Body of pancreas (tissue), 4 donors: ENCODE measurements at regions not wholly inside any gene's neighbourhood (a gene's known extent, or its start where the extent isn't known, plus 50 kb on each side); places are given as distances from the start of the nearest gene placed in this dataset.
"Not testable (repeated sequence)": the region's sequence is repeated elsewhere in the genome, so short reads cannot be mapped to it uniquely, and the experiment has no call there.

ENCODE experiments used
- ATAC-seq: fragments of 150-250 bp; one replicate; pipeline ENCODE4 v1.9.1; 2016
- DNase-seq, 4 donors: peaks; one replicate each; pipeline ENCODE4 v3.0.0-alpha.2; 2019
- H3K27ac ChIP-seq, 4 donors: fragments of 200-600 bp; sonication (generic); 1 replicate in 3 of 4; 2 replicates in 1 of 4; pipeline versions ENCODE4 v1.5.1 to v1.6.1; 2016 to 2019; ENCODE audit warnings: mild to moderate bottlenecking in 1 of 4, mixed read lengths in 1 of 4, moderate library complexity in 1 of 4
- H3K27me3 ChIP-seq, 2 donors: fragments of 200-600 bp; sonication (generic); one replicate each; pipeline ENCODE4 v1.6.0; 2016; ENCODE audit warnings: mild to moderate bottlenecking in 1 of 2
- H3K36me3 ChIP-seq, 2 donors: fragments of 200-600 bp; sonication (generic); replicated peaks in 1 of 2; 2 replicates each; pipeline ENCODE4 v1.5.1; 2016; ENCODE audit warnings: low read depth in 2 of 2; ENCODE audit not compliant: insufficient read depth in 1 of 2
- H3K4me1 ChIP-seq: fragments of 200-600 bp; sonication (generic); one replicate; pipeline ENCODE4 v1.6.0; 2016
- H3K4me3 ChIP-seq, 2 donors: fragments of 200-600 bp; sonication (generic); 1 replicate in 1 of 2; 2 replicates in 1 of 2; pipeline ENCODE4 v1.5.1; 2016 to 2019
- H3K9me3 ChIP-seq, 3 donors: fragments of 200-600 bp; sonication (generic); 1 replicate in 2 of 3; 2 replicates in 1 of 3; pipeline ENCODE4 v1.5.1; 2016
- POLR2A ChIP-seq, 3 donors: fragments of 450-650 bp; IDR thresholded peaks; one replicate each; pipeline ENCODE4 v1.6.1; 2016; ENCODE audit warnings: antibody characterized with exemption in 3 of 3, mild to moderate bottlenecking in 2 of 3
- WGBS, 2 donors: methylation state at CpG; one replicate each; pipeline ENCODE4 v1.1.5; 2017; 5-methylcytosine and 5-hydroxymethylcytosine counted together
- intact Hi-C: fragments of 100-400 bp; cut with DNase I; formaldehyde crosslinking; loops from one replicate; pipeline ENCODE4 v1.15.1; 2023
- TF ChIP-seq, protein P1 (sequence below), 7 experiments: fragments of 450-650 bp in 4 of 7; fragments of 200-600 bp in 3 of 7; sonication (generic) in 3 of 7; IDR thresholded peaks; one replicate each; pipeline ENCODE4 v1.5.1; 2016 to 2019; ENCODE audit warnings: antibody characterized with exemption in 7 of 7

DNA sequence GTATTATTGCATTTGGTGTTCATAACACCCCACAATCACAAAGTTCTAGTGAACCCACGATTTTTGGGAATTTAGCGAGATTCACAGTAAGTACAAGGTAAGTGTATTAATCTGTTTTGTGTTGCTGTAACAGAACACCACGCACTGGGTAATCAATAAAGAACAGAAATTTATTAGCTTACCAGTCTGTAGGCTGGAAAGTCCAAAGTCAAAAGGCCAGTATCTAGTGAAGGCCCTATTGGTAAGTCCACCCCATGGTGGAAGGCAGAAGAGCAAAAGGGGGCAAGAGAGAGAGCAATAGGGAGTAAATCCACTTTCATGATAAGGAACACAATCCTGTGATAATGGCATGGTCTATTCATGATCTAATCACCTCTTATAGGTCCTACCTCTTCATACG is 190.3 kb upstream of the KCNMB2 start:
- DNase-seq (no peak), ATAC-seq (no peak)
- Histone ChIP-seq H3K36me3 (no peaks in the 10 kb centered on the region), H3K9me3 (no peaks in the 10 kb centered on the region), H3K4me1 (no peaks in the 10 kb centered on the region), H3K27me3 (no peaks in the 10 kb centered on the region), H3K4me3 (no peak overlapping the region), H3K27ac (no peak overlapping the region)
- TF ChIP-seq, protein P1, sequence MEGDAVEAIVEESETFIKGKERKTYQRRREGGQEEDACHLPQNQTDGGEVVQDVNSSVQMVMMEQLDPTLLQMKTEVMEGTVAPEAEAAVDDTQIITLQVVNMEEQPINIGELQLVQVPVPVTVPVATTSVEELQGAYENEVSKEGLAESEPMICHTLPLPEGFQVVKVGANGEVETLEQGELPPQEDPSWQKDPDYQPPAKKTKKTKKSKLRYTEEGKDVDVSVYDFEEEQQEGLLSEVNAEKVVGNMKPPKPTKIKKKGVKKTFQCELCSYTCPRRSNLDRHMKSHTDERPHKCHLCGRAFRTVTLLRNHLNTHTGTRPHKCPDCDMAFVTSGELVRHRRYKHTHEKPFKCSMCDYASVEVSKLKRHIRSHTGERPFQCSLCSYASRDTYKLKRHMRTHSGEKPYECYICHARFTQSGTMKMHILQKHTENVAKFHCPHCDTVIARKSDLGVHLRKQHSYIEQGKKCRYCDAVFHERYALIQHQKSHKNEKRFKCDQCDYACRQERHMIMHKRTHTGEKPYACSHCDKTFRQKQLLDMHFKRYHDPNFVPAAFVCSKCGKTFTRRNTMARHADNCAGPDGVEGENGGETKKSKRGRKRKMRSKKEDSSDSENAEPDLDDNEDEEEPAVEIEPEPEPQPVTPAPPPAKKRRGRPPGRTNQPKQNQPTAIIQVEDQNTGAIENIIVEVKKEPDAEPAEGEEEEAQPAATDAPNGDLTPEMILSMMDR (IDR thresholded peaks at IDR 0.05), result no peak
- TF ChIP-seq POLR2A (IDR thresholded peaks at IDR 0.05), result no peak
- WGBS, 2 donors, result 80 to 81% methylated on average over 4 of the region's 4 CpGs
- intact Hi-C loops, result no loop called here

GRCh38 chr3:178348561-178349217 is 187.5 kb upstream of the KCNMB2 start:
- intact Hi-C loops, H3K27ac ChIP-seq, H3K36me3 ChIP-seq, ATAC-seq, H3K27me3 ChIP-seq, H3K9me3 ChIP-seq, DNase-seq, H3K4me1 ChIP-seq, H3K4me3 ChIP-seq: not testable (repeated sequence)
- WGBS, 2 donors, result 89 to 91% methylated on average over 11 of the region's 11 CpGs

DNA sequence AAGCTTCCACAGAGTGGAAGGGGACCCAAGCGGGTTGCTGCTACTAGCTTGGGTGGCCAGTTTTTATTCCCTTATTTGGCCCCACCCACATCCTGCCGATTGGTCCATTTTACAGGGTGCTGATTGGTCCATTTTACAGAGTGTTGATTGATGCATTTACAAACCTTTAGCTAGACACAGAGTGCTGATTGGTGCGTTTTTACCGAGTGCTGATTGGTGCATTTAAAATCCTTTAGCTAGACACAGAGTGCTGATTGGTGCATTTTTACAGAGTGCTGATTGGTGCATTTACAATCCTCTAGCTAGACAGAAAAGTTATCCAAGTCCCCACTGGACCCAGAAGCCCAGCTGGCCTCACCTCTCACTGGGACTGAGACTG is 187.0 kb upstream of the KCNMB2 start:
- H3K36me3 ChIP-seq, H3K27ac ChIP-seq, intact Hi-C loops, H3K4me3 ChIP-seq, H3K27me3 ChIP-seq, ATAC-seq, H3K9me3 ChIP-seq, DNase-seq, H3K4me1 ChIP-seq: not testable (repeated sequence)
- 89 to 95% methylated on average over 4 of the region's 4 CpGs for WGBS, 2 donors

DNA sequence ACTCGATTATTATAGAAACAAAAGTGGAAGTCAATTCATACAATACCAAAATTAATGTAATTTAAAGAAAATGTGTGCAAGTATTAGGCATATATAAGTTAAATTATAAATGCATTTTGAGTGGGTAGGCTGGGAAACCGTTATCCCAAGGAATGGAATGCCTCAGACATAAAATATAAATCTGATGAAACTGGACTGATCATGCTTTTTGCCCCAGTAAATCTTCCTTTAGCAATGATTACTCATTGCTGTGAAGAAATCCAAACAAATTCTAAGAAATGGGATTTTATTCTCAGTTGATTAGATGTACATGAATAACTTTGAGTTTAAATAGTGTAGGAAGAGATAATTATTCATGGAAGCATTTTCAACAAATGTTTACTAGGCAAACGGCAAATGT is 185.5 kb upstream of the KCNMB2 start:
- Histone ChIP-seq H3K4me1 (no peaks in the 10 kb centered on the region), H3K27me3 (no peaks in the 10 kb centered on the region), H3K4me3 (no peak overlapping the region), H3K27ac (no peak overlapping the region), H3K9me3 (no peaks in the 10 kb centered on the region), H3K36me3 (no peaks in the 10 kb centered on the region)
- intact Hi-C loops, result no loop called here
- TF ChIP-seq, protein P1 (IDR thresholded peaks at IDR 0.05), result no peak
- TF ChIP-seq POLR2A (IDR thresholded peaks at IDR 0.05), result no peak
- WGBS, 2 donors, result 69 to 71% methylated on average over 3 of the region's 3 CpGs
- ATAC-seq (no peak), DNase-seq (no peak)

DNA sequence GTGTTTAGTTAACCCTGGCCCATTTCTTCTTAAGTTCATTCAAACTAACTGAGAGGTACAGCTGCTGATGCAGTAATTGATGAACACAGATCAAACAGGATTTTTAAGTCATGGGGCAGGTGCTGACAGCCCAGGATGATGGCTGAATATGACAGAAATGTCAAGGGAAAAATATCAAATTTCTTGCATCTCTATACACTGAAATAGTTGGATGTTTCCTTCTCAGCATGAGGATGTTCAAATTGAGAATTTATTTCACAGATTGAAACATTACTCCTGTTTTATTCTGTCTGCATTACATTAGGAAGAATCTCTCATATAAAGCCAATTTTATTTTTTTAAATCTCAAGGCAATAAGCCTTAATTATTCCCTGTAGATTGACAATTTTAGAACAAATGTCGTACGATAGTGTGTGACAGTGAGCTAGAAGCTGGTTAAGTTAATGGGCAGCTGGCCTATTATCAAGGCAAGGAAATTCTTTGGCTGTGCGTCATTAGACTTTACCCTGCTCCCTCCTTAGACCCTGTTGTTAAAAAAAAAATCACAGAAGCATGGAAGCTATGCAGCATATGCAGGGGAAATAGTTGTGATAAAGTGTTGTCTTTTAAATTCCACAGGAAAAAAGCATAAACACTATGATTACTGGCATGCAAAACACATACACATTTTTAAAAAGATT is 183.8 kb upstream of the KCNMB2 start:
- Histone ChIP-seq H3K27me3 (no peaks in the 10 kb centered on the region), H3K9me3 (no peaks in the 10 kb centered on the region), H3K4me1 (no peaks in the 10 kb centered on the region), H3K4me3 (no peak overlapping the region), H3K36me3 (no peaks in the 10 kb centered on the region), H3K27ac (no peak overlapping the region)
- intact Hi-C loops, result no loop called here
- ATAC-seq, result no peak
- 73 to 75% methylated on average over 3 of the region's 3 CpGs for WGBS, 2 donors
- no peak for DNase-seq
- TF ChIP-seq POLR2A (IDR thresholded peaks at IDR 0.05), result no peak
- TF ChIP-seq, protein P1 (IDR thresholded peaks at IDR 0.05), result no peak
